NB4 (cell line): ENCODE measurements at regions not wholly inside any gene's neighbourhood (a gene's known extent, or its start where the extent isn't known, plus 50 kb on each side); places are given as distances from the start of the nearest gene placed in this dataset.

Source experiments
- DNase-seq: peaks from one replicate; pipeline ENCODE4 v3.0.0; 2010; ENCODE audit warnings: low read depth
- H3K4me3 ChIP-seq: one replicate; pipeline ENCODE4 v1.5.1; 2011; ENCODE audit warnings: mild to moderate bottlenecking, low read depth, low read length, moderate library complexity
- CTCF ChIP-seq: IDR thresholded peaks from one replicate; pipeline ENCODE4 v1.5.1; 2012; ENCODE audit warnings: low read depth, low read length
- MAX ChIP-seq: IDR thresholded peaks from 2 replicates; pipeline ENCODE4 v1.6.1; 2011; ENCODE audit warnings: low read depth, low read length
- MYC ChIP-seq: IDR thresholded peaks from 2 replicates; pipeline ENCODE4 v1.6.1; 2011; ENCODE audit warnings: low read depth, low read length
- POLR2A ChIP-seq: IDR thresholded peaks from 2 replicates; pipeline ENCODE4 v1.6.1; 2011; ENCODE audit warnings: mild to moderate bottlenecking; ENCODE audit not compliant: insufficient read length; ENCODE audit errors: extremely low read depth

DNA sequence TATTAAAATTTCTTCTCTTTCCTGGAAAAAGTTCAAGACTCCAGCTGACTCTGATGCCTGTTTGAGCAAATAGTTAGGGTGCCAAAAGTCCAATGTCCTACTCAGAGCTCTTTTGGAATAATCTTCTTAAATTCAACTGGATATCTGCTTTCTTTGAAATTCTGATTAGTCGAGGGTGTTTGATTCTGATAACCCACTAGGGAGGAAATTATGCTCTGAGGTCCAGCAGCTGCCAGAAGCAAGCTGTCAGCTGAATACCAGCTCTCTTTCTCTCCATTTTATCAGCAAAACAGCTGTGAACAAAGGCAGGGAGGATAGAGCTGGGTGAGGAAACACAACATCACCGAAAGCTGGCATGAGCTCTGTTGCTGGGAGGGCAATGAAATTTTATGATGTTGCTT, 141.5 kb downstream of the CAND1 start:
- H3K4me3 ChIP-seq = no peak overlapping the region
- DNase-seq = no peak
- TF ChIP-seq CTCF = no peak
- no peak for TF ChIP-seq POLR2A
- TF ChIP-seq MAX = no peak
- TF ChIP-seq MYC = no peak

GRCh38 chr12:67411562-67411961, 142.4 kb downstream of the CAND1 start:
- TF ChIP-seq POLR2A (no peak), MAX (peak; percentile 58), CTCF (no peak)
- DNase-seq = no peak
- H3K4me3 ChIP-seq = no peak overlapping the region

- H3K4me3 ChIP-seq = no peak overlapping the region
- TF ChIP-seq POLR2A = no peak
- TF ChIP-seq CTCF = no peak
- no peak for TF ChIP-seq MAX
- no peak for TF ChIP-seq MYC
- no peak for DNase-seq
These were observed 144.4 kb downstream of the CAND1 start for GRCh38 chr12:67413577-67413976.

DNA sequence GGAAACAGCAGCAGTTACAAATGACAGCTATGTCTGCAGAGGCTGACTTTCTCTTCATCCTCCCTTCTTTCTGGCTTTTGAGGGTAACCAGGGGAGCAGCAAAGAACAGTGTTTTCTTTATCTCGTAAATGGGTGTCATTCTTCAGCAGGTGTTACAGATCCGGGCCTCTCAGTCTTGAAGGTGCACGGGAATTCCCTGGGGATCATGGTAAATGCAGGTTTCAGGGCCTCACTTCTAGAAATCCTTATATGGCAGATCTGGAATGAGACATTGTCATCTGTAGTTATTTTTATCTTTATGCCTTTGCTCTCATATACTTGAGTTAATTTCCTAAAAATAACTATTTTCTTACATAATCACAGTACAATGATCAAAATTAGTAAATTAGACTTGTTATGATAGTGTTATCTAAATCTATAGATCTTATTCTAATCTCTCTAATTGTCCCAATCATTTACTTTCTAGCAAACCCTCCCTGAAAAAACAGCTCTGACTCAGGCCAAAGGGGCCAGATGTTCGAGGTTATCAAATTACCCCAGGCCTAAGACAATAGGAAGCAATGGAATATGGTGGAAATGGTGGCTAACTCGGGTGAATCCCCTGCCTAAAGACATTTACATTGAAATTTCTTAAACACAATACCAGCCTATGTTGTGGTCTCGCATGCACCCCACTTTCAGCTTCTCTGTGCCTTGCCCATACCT, 145.0 kb downstream of the CAND1 start:
- no peak for TF ChIP-seq MYC
- no peak for TF ChIP-seq CTCF
- no peak for TF ChIP-seq MAX
- no peak for TF ChIP-seq POLR2A
- H3K4me3 ChIP-seq = no peak overlapping the region
- no peak for DNase-seq

DNA sequence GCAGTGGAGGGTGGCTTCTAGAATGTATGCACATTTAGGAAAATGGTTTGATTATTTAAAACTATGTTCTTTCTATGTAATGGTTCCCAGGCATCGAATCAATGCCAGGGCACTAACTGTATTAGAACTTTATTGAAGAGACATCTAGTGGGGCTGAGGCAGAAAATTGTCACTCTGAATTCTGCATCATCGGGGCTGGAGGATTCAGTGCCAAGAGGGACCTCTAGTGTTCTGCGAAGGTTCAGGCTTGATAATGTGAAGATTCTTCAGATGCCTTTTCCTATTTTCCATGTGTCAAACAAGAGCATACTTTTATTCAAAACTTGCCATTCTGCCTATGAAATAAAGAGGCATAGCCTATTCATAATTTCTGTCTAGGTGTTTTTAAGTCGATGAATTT, 146.3 kb downstream of the CAND1 start:
- DNase-seq = peak; percentile 34
- no peak overlapping the region for H3K4me3 ChIP-seq
- TF ChIP-seq MAX (no peak), MYC (no peak), POLR2A (no peak), CTCF (no peak)

- no peak for TF ChIP-seq CTCF
- TF ChIP-seq MAX = no peak
- no peak for TF ChIP-seq MYC
- no peak for TF ChIP-seq POLR2A
- no peak overlapping the region for H3K4me3 ChIP-seq
- no peak for DNase-seq
These were observed 150.7 kb downstream of the CAND1 start for GRCh38 chr12:67419810-67420209.
